ENCODE measurements at regions not wholly inside any gene's neighbourhood (a gene's known extent, or its start where the extent isn't known, plus 50 kb on each side); places are given as distances from the start of the nearest gene placed in this dataset.

DNA sequence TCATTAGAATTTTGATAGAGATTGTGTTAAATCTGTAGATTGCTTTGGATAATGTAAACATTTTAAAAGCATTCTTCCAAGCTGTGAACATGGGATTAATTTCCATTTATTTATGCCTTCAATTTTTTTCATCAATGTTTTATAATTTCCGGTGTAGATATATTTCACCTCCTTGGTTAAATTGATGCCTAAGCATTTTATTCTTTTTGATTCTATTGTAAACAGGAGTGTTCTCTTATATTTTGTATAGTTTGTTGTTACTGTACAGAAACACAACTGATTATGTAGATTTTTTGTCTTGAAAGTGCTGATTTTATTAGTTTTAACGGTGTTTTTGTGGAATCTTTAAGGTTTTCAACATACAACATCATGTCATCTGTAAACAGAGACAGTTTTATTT is 355.0 kb downstream of the EDEM1 start:
- no peak overlapping the region for H3K27ac ChIP-seq
- intact Hi-C loops (cut with DNase I), result no loop called here
- ATAC-seq, result no peak

DNA sequence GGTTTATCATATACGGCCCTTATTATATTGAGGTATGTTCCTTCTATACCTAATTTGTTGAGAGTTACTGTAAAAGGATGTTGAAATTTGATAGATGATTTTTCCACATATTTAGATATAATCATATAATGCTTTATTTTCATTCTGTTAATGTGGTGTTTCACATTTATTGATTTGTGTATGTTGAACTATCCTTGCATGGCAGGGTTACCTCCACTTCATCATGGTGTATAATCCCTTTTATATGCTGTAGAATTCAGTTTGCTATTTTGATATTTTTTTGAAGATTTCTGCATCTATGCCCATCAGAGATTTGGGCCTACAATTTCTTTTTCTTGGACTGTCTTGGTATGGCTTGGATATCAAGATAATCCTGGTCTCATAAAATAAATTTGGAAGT is 355.5 kb downstream of the EDEM1 start:
- Histone ChIP-seq H3K27me3 (ENCODE audit: low read depth) (no peaks in the 10 kb centered on the region), H3K27ac (no peak overlapping the region), H3K36me3 (no peaks in the 10 kb centered on the region), H3K4me3 (no peak overlapping the region), H3K9me3 (peaks cover 27% of the 10 kb centered on the region), H3K4me1 (no peaks in the 10 kb centered on the region)
- TF ChIP-seq, protein P1, sequence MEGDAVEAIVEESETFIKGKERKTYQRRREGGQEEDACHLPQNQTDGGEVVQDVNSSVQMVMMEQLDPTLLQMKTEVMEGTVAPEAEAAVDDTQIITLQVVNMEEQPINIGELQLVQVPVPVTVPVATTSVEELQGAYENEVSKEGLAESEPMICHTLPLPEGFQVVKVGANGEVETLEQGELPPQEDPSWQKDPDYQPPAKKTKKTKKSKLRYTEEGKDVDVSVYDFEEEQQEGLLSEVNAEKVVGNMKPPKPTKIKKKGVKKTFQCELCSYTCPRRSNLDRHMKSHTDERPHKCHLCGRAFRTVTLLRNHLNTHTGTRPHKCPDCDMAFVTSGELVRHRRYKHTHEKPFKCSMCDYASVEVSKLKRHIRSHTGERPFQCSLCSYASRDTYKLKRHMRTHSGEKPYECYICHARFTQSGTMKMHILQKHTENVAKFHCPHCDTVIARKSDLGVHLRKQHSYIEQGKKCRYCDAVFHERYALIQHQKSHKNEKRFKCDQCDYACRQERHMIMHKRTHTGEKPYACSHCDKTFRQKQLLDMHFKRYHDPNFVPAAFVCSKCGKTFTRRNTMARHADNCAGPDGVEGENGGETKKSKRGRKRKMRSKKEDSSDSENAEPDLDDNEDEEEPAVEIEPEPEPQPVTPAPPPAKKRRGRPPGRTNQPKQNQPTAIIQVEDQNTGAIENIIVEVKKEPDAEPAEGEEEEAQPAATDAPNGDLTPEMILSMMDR (IDR thresholded peaks at IDR 0.05), result no peak
- no peak for ATAC-seq
- DNase-seq, result no peak
- intact Hi-C loops (cut with DNase I), result no loop called here

More for the DNA sequence above, 355.0 kb downstream of the EDEM1 start:
- DNase-seq, result no peak
- Histone ChIP-seq H3K27me3 (ENCODE audit: low read depth) (no peaks in the 10 kb centered on the region), H3K36me3 (no peaks in the 10 kb centered on the region), H3K9me3 (peaks cover 27% of the 10 kb centered on the region), H3K4me1 (no peaks in the 10 kb centered on the region), H3K4me3 (no peak overlapping the region)
- TF ChIP-seq, protein P1 (IDR thresholded peaks at IDR 0.05), result no peak

DNA sequence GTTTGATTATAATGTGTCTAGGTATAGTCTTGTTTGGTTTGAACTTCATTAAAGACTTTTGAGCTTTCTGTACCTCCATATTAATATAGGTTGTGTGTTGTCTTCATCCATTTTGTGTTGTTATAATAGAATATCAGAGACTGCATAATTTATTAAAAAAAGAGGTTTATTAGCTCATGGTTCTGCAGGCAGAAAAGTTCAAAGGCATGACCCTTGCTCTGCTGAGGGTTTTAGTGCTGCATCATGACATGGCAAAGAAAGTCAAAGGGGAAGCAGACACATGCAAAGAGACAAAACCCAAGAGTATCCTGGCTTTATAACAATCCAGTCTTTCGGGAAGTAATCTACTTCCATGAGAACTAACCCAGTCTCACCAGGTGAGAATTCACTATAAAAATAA is 358.2 kb downstream of the EDEM1 start:
- Histone ChIP-seq H3K27me3 (ENCODE audit: low read depth) (no peaks in the 10 kb centered on the region), H3K9me3 (peaks cover 27% of the 10 kb centered on the region), H3K4me1 (no peaks in the 10 kb centered on the region), H3K36me3 (no peaks in the 10 kb centered on the region), H3K4me3 (no peak overlapping the region), H3K27ac (no peak overlapping the region)
- intact Hi-C loops (cut with DNase I), result no loop called here
- no peak for DNase-seq
- ATAC-seq, result no peak
- TF ChIP-seq, protein P1 (IDR thresholded peaks at IDR 0.05), result no peak

DNA sequence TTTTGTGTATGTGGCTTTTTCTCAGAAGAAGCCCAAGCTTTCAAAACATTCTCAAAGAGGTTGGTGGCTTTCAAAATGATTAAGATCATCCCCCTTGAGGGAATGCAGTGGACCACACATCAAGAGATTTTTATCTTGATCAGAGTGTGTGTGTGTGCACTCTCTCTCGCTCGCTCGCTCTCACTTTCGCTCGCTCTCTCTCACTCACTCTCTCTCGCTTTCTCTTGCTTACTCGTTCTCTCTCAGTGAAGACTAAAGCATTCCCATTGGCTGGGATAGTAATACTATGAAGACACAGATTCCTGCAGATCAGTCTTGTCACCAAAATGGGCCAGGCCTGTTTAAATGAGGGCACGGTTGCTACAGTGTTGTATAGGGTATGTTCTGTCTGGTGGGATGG is 365.7 kb downstream of the EDEM1 start:
- no peaks in the 10 kb centered on the region for H3K27me3 ChIP-seq (ENCODE audit: low read depth)
- H3K4me3 ChIP-seq, result no peak overlapping the region
- H3K36me3 ChIP-seq, result no peaks in the 10 kb centered on the region
- no peak for ATAC-seq
- DNase-seq, result no peak
- H3K27ac ChIP-seq, result no peak overlapping the region
- TF ChIP-seq, protein P1 (IDR thresholded peaks at IDR 0.05), result no peak
- intact Hi-C loops (cut with DNase I), result no loop called here
- H3K4me1 ChIP-seq, result no peaks in the 10 kb centered on the region
- no peaks in the 10 kb centered on the region for H3K9me3 ChIP-seq

DNA sequence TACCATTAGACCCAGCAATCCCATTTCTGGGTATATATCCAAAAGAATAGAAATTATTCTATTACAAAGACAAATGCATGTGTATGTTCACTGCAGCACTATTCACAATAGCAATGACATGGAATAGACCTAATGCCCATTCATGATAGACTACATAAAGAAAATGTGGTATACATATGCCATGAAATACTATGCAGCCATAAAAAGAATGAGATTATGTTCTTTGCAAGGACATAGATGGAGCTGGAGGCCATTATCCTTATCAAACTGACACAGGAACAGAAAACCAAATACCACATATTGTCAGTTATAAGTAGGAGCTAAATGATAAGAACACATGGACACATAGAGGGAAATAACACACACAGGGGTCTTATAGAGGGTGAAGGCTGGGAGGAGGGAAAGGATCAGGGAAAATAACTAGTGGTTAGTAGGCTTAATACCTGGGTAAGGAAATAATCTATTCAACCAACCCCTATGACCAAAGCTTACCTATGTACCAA is 366.8 kb downstream of the EDEM1 start:
- H3K4me1 ChIP-seq, result no peaks in the 10 kb centered on the region
- no peak overlapping the region for H3K4me3 ChIP-seq
- DNase-seq, result no peak
- H3K27me3 ChIP-seq (ENCODE audit: low read depth), result no peaks in the 10 kb centered on the region
- no peaks in the 10 kb centered on the region for H3K9me3 ChIP-seq
- intact Hi-C loops (cut with DNase I), result no loop called here
- H3K36me3 ChIP-seq, result no peaks in the 10 kb centered on the region
- ATAC-seq, result no peak
- TF ChIP-seq, protein P1 (IDR thresholded peaks at IDR 0.05), result no peak
- H3K27ac ChIP-seq, result no peak overlapping the region

DNA sequence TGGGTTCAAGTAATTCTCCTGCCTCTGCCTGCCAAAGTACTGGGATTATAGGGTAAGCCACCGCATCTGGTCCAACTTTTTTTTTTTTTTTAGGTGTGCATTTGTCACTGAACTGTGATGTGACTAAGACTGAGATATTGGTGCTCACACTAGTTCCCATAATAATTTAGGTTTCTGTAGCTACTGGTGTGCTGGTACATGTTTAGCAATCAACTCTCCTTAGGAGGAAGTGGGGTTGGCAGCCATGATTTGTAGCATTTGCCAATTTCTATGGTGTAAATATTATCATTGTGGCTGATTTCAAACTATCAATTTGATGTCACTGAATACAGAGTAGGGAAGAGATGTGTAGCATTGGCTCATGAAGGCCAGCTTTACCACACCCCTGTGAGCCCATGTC is 372.7 kb downstream of the EDEM1 start:
- H3K4me1 ChIP-seq, result no peaks in the 10 kb centered on the region
- H3K36me3 ChIP-seq, result no peaks in the 10 kb centered on the region
- H3K27me3 ChIP-seq (ENCODE audit: low read depth), result no peaks in the 10 kb centered on the region
- TF ChIP-seq, protein P1 (IDR thresholded peaks at IDR 0.05), result no peak
- H3K27ac ChIP-seq, result no peak overlapping the region
- intact Hi-C loops (cut with DNase I), result no loop called here
- no peaks in the 10 kb centered on the region for H3K9me3 ChIP-seq
- H3K4me3 ChIP-seq, result no peak overlapping the region
- no peak for ATAC-seq
- no peak for DNase-seq
